Mesothelial cell of epicardium (in vitro differentiated cells): ENCODE measurements at regions not wholly inside any gene's neighbourhood (a gene's known extent, or its start where the extent isn't known, plus 50 kb on each side); places are given as distances from the start of the nearest gene placed in this dataset.
A peak's percentile ranks its signal among the peaks of the same experiment; 100 is the strongest.
"Not testable (repeated sequence)": the region's sequence is repeated elsewhere in the genome, so short reads cannot be mapped to it uniquely, and the experiment has no call there.

Source experiments
- DNase-seq, 2 experiments: peaks; one replicate each; pipeline ENCODE4 v3.0.0; 2021; ENCODE audit warnings: low spot score in 2 of 2; ENCODE audit not compliant: unreplicated experiment in 2 of 2
- H3K27ac Mint-ChIP-seq: 2 replicates; pipeline ENCODE4 v1.8.0; 2021; ENCODE audit warnings: mixed read lengths
- H3K27me3 Mint-ChIP-seq: 2 replicates; pipeline ENCODE4 v1.8.0; 2021; ENCODE audit warnings: low read depth, mixed read lengths
- H3K36me3 Mint-ChIP-seq: 2 replicates; pipeline ENCODE4 v1.8.0; 2021; ENCODE audit warnings: mixed read lengths
- H3K4me1 Mint-ChIP-seq: 2 replicates; pipeline ENCODE4 v1.8.0; 2021; ENCODE audit warnings: mixed read lengths
- H3K4me3 Mint-ChIP-seq: 2 replicates; pipeline ENCODE4 v1.8.0; 2021; ENCODE audit warnings: mild to moderate bottlenecking, moderate library complexity, mixed read lengths
- H3K9me3 Mint-ChIP-seq: 2 replicates; pipeline ENCODE4 v1.8.0; 2021; ENCODE audit warnings: mixed read lengths
- CTCF ChIP-seq: fragments of 200-600 bp; sonication (generic); IDR thresholded peaks from one replicate; pipeline ENCODE4 v1.5.0; 2021; ENCODE audit warnings: antibody characterized with exemption; ENCODE audit not compliant: unreplicated experiment

- H3K4me3 Mint-ChIP-seq = no peak overlapping the region
- TF ChIP-seq CTCF = no peak
- H3K36me3 Mint-ChIP-seq = no peaks in the 10 kb centered on the region
- peak overlapping the region; percentile 4 for H3K27ac Mint-ChIP-seq
- H3K4me1 Mint-ChIP-seq = peaks cover 27% of the 10 kb centered on the region
- no peak for DNase-seq
- no peaks in the 10 kb centered on the region for H3K9me3 Mint-ChIP-seq
- H3K27me3 Mint-ChIP-seq = no peaks in the 10 kb centered on the region
Measured at GRCh38 chr1:70503358-70503757, 92.3 kb downstream of the CTH start.

- DNase-seq = no peak
- Mint-ChIP-seq H3K36me3 (no peaks in the 10 kb centered on the region), H3K27me3 (no peaks in the 10 kb centered on the region), H3K27ac (peak overlapping the region; percentile 86), H3K9me3 (no peaks in the 10 kb centered on the region), H3K4me3 (no peak overlapping the region), H3K4me1 (peaks cover 27% of the 10 kb centered on the region)
- no peak for TF ChIP-seq CTCF
Measured at GRCh38 chr1:70504176-70504820, 93.2 kb downstream of the CTH start.

- peak in 1 of 2 experiments; percentile 50 for DNase-seq
- no peaks in the 10 kb centered on the region for H3K27me3 Mint-ChIP-seq
- peak overlapping the region; percentile 86 for H3K27ac Mint-ChIP-seq
- no peak for TF ChIP-seq CTCF
- no peaks in the 10 kb centered on the region for H3K9me3 Mint-ChIP-seq
- no peak overlapping the region for H3K4me3 Mint-ChIP-seq
- peaks cover 27% of the 10 kb centered on the region for H3K4me1 Mint-ChIP-seq
- no peaks in the 10 kb centered on the region for H3K36me3 Mint-ChIP-seq
Measured at GRCh38 chr1:70504821-70505193, 93.7 kb downstream of the CTH start.

- H3K36me3 Mint-ChIP-seq, H3K4me3 Mint-ChIP-seq, H3K27me3 Mint-ChIP-seq, H3K9me3 Mint-ChIP-seq, H3K27ac Mint-ChIP-seq, DNase-seq: not testable (repeated sequence)
- peaks cover 29% of the 10 kb centered on the region for H3K4me1 Mint-ChIP-seq
Measured at GRCh38 chr1:70507991-70508390, 96.9 kb downstream of the CTH start.

GRCh38 chr1:70509996-70510876 is 99.2 kb downstream of the CTH start:
- no peaks in the 10 kb centered on the region for H3K36me3 Mint-ChIP-seq
- H3K27ac Mint-ChIP-seq = no peak overlapping the region
- H3K9me3 Mint-ChIP-seq = no peaks in the 10 kb centered on the region
- no peak overlapping the region for H3K4me3 Mint-ChIP-seq
- H3K4me1 Mint-ChIP-seq = peaks cover 18% of the 10 kb centered on the region
- no peaks in the 10 kb centered on the region for H3K27me3 Mint-ChIP-seq
- no peak for DNase-seq
- peak; percentile 75 for TF ChIP-seq CTCF

GRCh38 chr1:70517444-70517843 is 106.4 kb downstream of the CTH start:
- Mint-ChIP-seq H3K4me3 (no peak overlapping the region), H3K27ac (no peak overlapping the region), H3K27me3 (peaks cover 2% of the 10 kb centered on the region), H3K4me1 (no peaks in the 10 kb centered on the region), H3K9me3 (no peaks in the 10 kb centered on the region), H3K36me3 (no peaks in the 10 kb centered on the region)
- TF ChIP-seq CTCF = no peak
- DNase-seq = no peak
